Liver (tissue), 8 donors: ENCODE measurements at regions not wholly inside any gene's neighbourhood (a gene's known extent, or its start where the extent isn't known, plus 50 kb on each side); places are given as distances from the start of the nearest gene placed in this dataset.

Source experiments
- DNase-seq: peaks from one replicate; pipeline ENCODE4 v3.0.0-alpha.2; 2017; ENCODE audit warnings: low spot score
- H3K27ac ChIP-seq, 2 donors: one replicate each; pipeline ENCODE4 v1.7.0; 2013; ENCODE audit warnings: inconsistent platforms in 2 of 2, low read length in 2 of 2, control low read depth in 1 of 2, low read depth in 1 of 2, mild to moderate bottlenecking in 1 of 2
- H3K27me3 ChIP-seq, 4 donors: one replicate each; pipeline versions ENCODE4 v1.6.1 to v1.7.0; 2013; ENCODE audit warnings: low read length in 3 of 4, inconsistent platforms in 1 of 4, mild to moderate bottlenecking in 1 of 4, moderate library complexity in 1 of 4; ENCODE audit not compliant: control insufficient read depth in 4 of 4, insufficient read depth in 4 of 4
- H3K36me3 ChIP-seq, 4 donors: one replicate each; pipeline versions ENCODE4 v1.6.1 to v1.7.0; 2013; ENCODE audit warnings: low read length in 3 of 4, mild to moderate bottlenecking in 3 of 4, low read depth in 1 of 4, moderate library complexity in 1 of 4; ENCODE audit not compliant: control insufficient read depth in 4 of 4, insufficient read depth in 3 of 4
- H3K4me1 ChIP-seq, 4 donors: one replicate each; pipeline versions ENCODE4 v1.6.1 to v1.7.0; 2013; ENCODE audit warnings: low read length in 3 of 4, mild to moderate bottlenecking in 3 of 4, moderate library complexity in 1 of 4; ENCODE audit not compliant: control insufficient read depth in 4 of 4, insufficient read depth in 4 of 4
- H3K4me3 ChIP-seq, 3 donors: one replicate each; pipeline versions ENCODE4 v1.6.1 to v1.7.0; 2013; ENCODE audit warnings: low read length in 3 of 3, control low read depth in 1 of 3, low read depth in 1 of 3, mild to moderate bottlenecking in 1 of 3
- H3K9ac ChIP-seq, 2 donors: one replicate each; pipeline ENCODE4 v1.7.0; 2013; ENCODE audit warnings: low read length in 2 of 2, mild to moderate bottlenecking in 2 of 2, moderate library complexity in 2 of 2, control low read depth in 1 of 2, low read depth in 1 of 2
- H3K9me3 ChIP-seq, 4 donors: one replicate each; pipeline versions ENCODE4 v1.6.1 to v1.7.0; 2013; ENCODE audit warnings: low read length in 3 of 4; ENCODE audit not compliant: control insufficient read depth in 4 of 4
- ATF3 ChIP-seq: IDR thresholded peaks from 2 replicates; pipeline ENCODE4 v1.6.1; 2016; ENCODE audit warnings: antibody characterized with exemption
- CTCF ChIP-seq: fragments of 150-350 bp; IDR thresholded peaks from 2 replicates; pipeline ENCODE4 v1.5.1; 2017; ENCODE audit warnings: improper control_type of control experiment, low read depth, low read length; ENCODE audit not compliant: missing input control
- EGR1 ChIP-seq, 2 donors: IDR thresholded peaks; 2 replicates each; pipeline ENCODE4 v1.6.1; 2016 to 2018; ENCODE audit warnings: antibody characterized with exemption in 2 of 2, low read depth in 2 of 2
- FOXA1 ChIP-seq: IDR thresholded peaks from 2 replicates; pipeline ENCODE4 v1.6.1; 2016; ENCODE audit warnings: antibody characterized with exemption
- FOXA2 ChIP-seq: IDR thresholded peaks from 2 replicates; pipeline ENCODE4 v1.6.1; 2016; ENCODE audit warnings: antibody characterized with exemption
- GABPA ChIP-seq, 2 donors: IDR thresholded peaks in 1 of 2; conservative IDR thresholded peaks in 1 of 2; 2 replicates each; pipeline ENCODE4 v1.6.1; 2016; ENCODE audit warnings: antibody characterized with exemption in 2 of 2, mild to moderate bottlenecking in 1 of 2, moderate library complexity in 1 of 2
- HNF4A ChIP-seq, 2 donors: conservative IDR thresholded peaks; 2 replicates each; pipeline ENCODE4 v1.6.1; 2016; ENCODE audit warnings: antibody characterized with exemption in 2 of 2, mild to moderate bottlenecking in 2 of 2
- HNF4G ChIP-seq: IDR thresholded peaks from 2 replicates; pipeline ENCODE4 v1.6.1; 2016; ENCODE audit warnings: antibody characterized with exemption
- JUND ChIP-seq, 2 donors: IDR thresholded peaks; 2 replicates each; pipeline ENCODE4 v1.6.1; 2016; ENCODE audit warnings: antibody characterized with exemption in 2 of 2
- MAX ChIP-seq: IDR thresholded peaks from 2 replicates; pipeline ENCODE4 v1.6.1; 2016; ENCODE audit warnings: antibody characterized with exemption
- NR2F2 ChIP-seq: IDR thresholded peaks from 2 replicates; pipeline ENCODE4 v1.6.1; 2016; ENCODE audit warnings: antibody characterized with exemption
- RAD21 ChIP-seq, 2 donors: IDR thresholded peaks; 2 replicates each; pipeline ENCODE4 v1.6.1; 2016; ENCODE audit warnings: antibody characterized with exemption in 2 of 2, mild to moderate bottlenecking in 2 of 2
- REST ChIP-seq: IDR thresholded peaks from 2 replicates; pipeline ENCODE4 v1.6.1; 2016; ENCODE audit warnings: antibody characterized with exemption, mild to moderate bottlenecking
- RXRA ChIP-seq, 2 donors: IDR thresholded peaks; 2 replicates each; pipeline ENCODE4 v1.6.1; 2017 to 2018; ENCODE audit warnings: antibody characterized with exemption in 2 of 2, mild to moderate bottlenecking in 1 of 2
- SP1 ChIP-seq: IDR thresholded peaks from 2 replicates; pipeline ENCODE4 v1.6.1; 2018; ENCODE audit warnings: antibody characterized with exemption, mild to moderate bottlenecking
- YY1 ChIP-seq: IDR thresholded peaks from 2 replicates; pipeline ENCODE4 v1.6.1; 2016; ENCODE audit warnings: antibody characterized with exemption, mild to moderate bottlenecking
- ZBTB33 ChIP-seq: IDR thresholded peaks from 2 replicates; pipeline ENCODE4 v1.6.1; 2016; ENCODE audit warnings: antibody characterized with exemption
- WGBS: extraction: QIAGEN DNeasy Blood & Tissue Kit; methylation state at CpG from one replicate; pipeline ENCODE4 v1.1.7; 2013; 5-methylcytosine and 5-hydroxymethylcytosine counted together
- donor health status: healthy.
- donor health status: healthy.
- donor health status: healthy.
- donor health status: healthy.
- donor health status: healthy.

DNA sequence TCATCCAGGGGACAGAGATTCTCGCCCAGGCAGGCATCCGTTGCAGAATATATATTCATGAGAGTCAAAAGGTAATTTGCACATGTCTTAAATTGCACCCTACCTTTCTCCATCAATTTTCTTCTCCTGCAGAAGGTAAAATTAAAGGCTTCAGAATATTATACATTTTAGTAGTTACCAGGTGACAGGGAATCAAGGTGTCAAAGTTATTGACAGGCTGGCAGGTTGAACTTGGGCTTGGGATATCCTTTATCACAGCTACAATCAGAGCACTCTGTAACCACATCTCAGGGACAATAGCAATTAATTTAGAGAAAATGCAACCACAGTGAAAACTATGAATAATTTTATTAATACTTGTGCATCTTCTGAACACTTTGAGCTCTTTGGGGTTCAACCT lies 66.9 kb upstream of the GSC start:
- no peak overlapping the region for H3K4me3 ChIP-seq
- no peak for TF ChIP-seq HNF4A (conservative IDR thresholded peaks at IDR 0.05)
- no peak for TF ChIP-seq SP1
- DNase-seq: no peak
- H3K27me3 ChIP-seq: no peaks in the 10 kb centered on the region
- no peaks in the 10 kb centered on the region for H3K9me3 ChIP-seq
- no peak overlapping the region for H3K27ac ChIP-seq
- no peaks in the 10 kb centered on the region for H3K36me3 ChIP-seq
- no peak overlapping the region for H3K9ac ChIP-seq
- 78% methylated on average over 2 of the region's 2 CpGs for WGBS
- no peaks in the 10 kb centered on the region for H3K4me1 ChIP-seq

DNA sequence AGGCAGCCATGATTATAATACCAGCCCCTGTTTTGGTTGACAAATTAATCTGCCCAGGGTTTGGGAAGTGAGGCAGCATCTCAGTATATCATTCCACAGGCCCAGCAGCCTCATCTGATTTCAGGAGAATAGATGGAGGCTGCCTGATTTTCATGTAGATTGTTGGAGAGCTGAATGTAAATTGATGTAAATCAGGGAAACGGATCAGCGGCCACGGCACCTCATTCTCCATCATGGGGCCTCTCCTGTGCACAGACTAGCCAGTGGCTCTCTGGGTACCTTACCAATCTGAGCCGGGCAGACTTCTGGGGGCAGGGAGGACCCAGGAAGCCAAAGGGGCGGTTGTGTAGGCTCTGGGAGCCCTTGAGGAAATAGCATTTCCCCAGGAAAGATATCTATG lies 63.7 kb upstream of the GSC start:
- no peak overlapping the region for H3K4me3 ChIP-seq
- H3K36me3 ChIP-seq: no peaks in the 10 kb centered on the region
- no peaks in the 10 kb centered on the region for H3K27me3 ChIP-seq
- H3K9me3 ChIP-seq: no peaks in the 10 kb centered on the region
- H3K4me1 ChIP-seq: no peaks in the 10 kb centered on the region
- no peak overlapping the region for H3K27ac ChIP-seq
- no peak overlapping the region for H3K9ac ChIP-seq
- DNase-seq: no peak
- WGBS: 76% methylated on average over 5 of the region's 5 CpGs
- TF ChIP-seq NR2F2 (no peak), CTCF (no peak), ATF3 (no peak), MAX (no peak), JUND (IDR thresholded peaks at IDR 0.05) (no peak), EGR1 (IDR thresholded peaks at IDR 0.05; ENCODE audit: low read depth in 2 of 2) (no peak), YY1 (no peak), SP1 (no peak), GABPA (IDR thresholded peaks at IDR 0.05 in 1 of 2, conservative IDR thresholded peaks at IDR 0.05 in 1 of 2) (no peak), ZBTB33 (no peak), FOXA2 (no peak), HNF4G (no peak), RXRA (IDR thresholded peaks at IDR 0.05) (no peak)

- Histone ChIP-seq H3K4me3 (no peak overlapping the region), H3K27me3 (no peaks in the 10 kb centered on the region), H3K36me3 (no peaks in the 10 kb centered on the region), H3K9ac (no peak overlapping the region), H3K27ac (no peak overlapping the region), H3K4me1 (no peaks in the 10 kb centered on the region), H3K9me3 (no peaks in the 10 kb centered on the region)
- DNase-seq: no peak
- WGBS: 4% methylated on average over 1 of the region's 1 CpG
- no peak for TF ChIP-seq REST
- no peak for TF ChIP-seq MAX
- no peak for TF ChIP-seq SP1
- TF ChIP-seq FOXA1: no peak
- TF ChIP-seq ATF3: no peak
- TF ChIP-seq RXRA (IDR thresholded peaks at IDR 0.05): no peak
- TF ChIP-seq RAD21 (IDR thresholded peaks at IDR 0.05): no peak
- TF ChIP-seq JUND (IDR thresholded peaks at IDR 0.05): no peak
- no peak for TF ChIP-seq FOXA2
- no peak for TF ChIP-seq GABPA (IDR thresholded peaks at IDR 0.05 in 1 of 2, conservative IDR thresholded peaks at IDR 0.05 in 1 of 2)
- TF ChIP-seq EGR1 (IDR thresholded peaks at IDR 0.05; ENCODE audit: low read depth in 2 of 2): no peak
- TF ChIP-seq HNF4A (conservative IDR thresholded peaks at IDR 0.05): no peak
- no peak for TF ChIP-seq ZBTB33
- TF ChIP-seq NR2F2: no peak
Observed at GRCh38 chr14:94831085-94831484, 61.2 kb upstream of the GSC start.
